Tibial nerve (tissue), 4 donors: ENCODE measurements at regions not wholly inside any gene's neighbourhood (a gene's known extent, or its start where the extent isn't known, plus 50 kb on each side); places are given as distances from the start of the nearest gene placed in this dataset.

Experiments
- DNase-seq, 2 donors: peaks; one replicate each; pipeline ENCODE4 v3.0.0-alpha.2; 2019; ENCODE audit warnings: low spot score in 2 of 2
- H3K27ac ChIP-seq, 4 donors: fragments of 200-600 bp; sonication (generic) in 3 of 4; one replicate each; pipeline ENCODE4 v1.5.1; 2017 to 2019; ENCODE audit warnings: mild to moderate bottlenecking in 1 of 4
- H3K27me3 ChIP-seq, 2 donors: fragments of 200-600 bp; sonication (generic) in 1 of 2; one replicate each; pipeline versions ENCODE4 v1.5.1 to v1.6.0; 2017 to 2019
- H3K36me3 ChIP-seq, 3 donors: fragments of 200-600 bp; sonication (generic); one replicate each; pipeline ENCODE4 v1.5.1; 2018 to 2019
- H3K4me1 ChIP-seq, 4 donors: fragments of 200-600 bp; sonication (generic) in 3 of 4; one replicate each; pipeline ENCODE4 v1.5.1; 2017 to 2019
- H3K4me3 ChIP-seq, 4 donors: fragments of 200-600 bp; sonication (generic) in 3 of 4; one replicate each; pipeline ENCODE4 v1.5.1; 2017 to 2019; ENCODE audit warnings: mild to moderate bottlenecking in 1 of 4, moderate library complexity in 1 of 4
- H3K9me3 ChIP-seq, 4 donors: fragments of 200-600 bp; sonication (generic) in 3 of 4; one replicate each; pipeline ENCODE4 v1.5.1; 2017 to 2019
- EP300 ChIP-seq, 2 donors: sonication (generic); formaldehyde crosslinking; IDR thresholded peaks; one replicate each; pipeline ENCODE4 v1.6.1; 2017; ENCODE audit warnings: antibody characterized with exemption in 2 of 2, mild to moderate bottlenecking in 1 of 2
- POLR2A ChIP-seq, 2 donors: fragments of 450-650 bp; IDR thresholded peaks; one replicate each; pipeline ENCODE4 v1.6.1; 2017; ENCODE audit warnings: antibody characterized with exemption in 2 of 2, mild to moderate bottlenecking in 2 of 2, moderate library complexity in 2 of 2
- WGBS, 2 donors: methylation state at CpG; one replicate each; pipeline ENCODE4 v1.1.5; 2018; 5-methylcytosine and 5-hydroxymethylcytosine counted together
- TF ChIP-seq, protein P1 (sequence below), 5 experiments: fragments of 200-600 bp in 3 of 5; fragments of 450-650 bp in 2 of 5; sonication (generic) in 3 of 5; IDR thresholded peaks; one replicate each; pipeline ENCODE4 v1.5.1; 2016 to 2019; ENCODE audit warnings: antibody characterized with exemption in 5 of 5, mild to moderate bottlenecking in 3 of 5, moderate library complexity in 2 of 5

DNA sequence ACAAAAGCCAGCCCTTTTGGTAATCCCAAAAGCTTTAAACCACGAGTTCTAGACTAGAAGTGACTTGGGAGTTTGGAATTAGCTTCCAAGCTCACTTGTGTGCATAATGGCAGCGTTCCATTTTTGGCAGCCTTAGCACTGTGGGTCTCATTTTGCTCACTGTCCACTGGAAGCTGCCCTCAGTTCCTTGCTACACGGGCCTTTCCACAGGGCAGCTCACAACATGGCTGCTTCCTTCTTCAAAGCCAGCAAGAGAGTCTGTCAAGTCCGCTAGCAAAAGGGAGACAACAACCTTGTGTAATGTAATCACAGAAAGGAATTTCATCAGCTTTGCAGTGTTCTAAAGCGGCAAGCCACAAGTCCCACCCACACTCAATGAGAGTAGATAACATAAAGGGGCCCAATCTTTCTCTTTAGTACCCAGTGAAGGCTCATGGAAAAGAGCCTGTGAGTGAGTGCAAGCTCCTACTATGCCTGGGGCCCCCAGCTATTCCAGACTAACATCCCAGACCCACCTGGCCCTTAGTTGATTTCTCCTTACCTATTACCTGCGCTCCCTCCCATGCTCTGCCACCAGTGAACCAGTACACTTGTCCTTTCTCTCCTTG is 168.5 kb upstream of the FOXN2 start:
- 70 to 81% methylated on average over 6 of the region's 6 CpGs for WGBS, 2 donors
- DNase-seq, result no peak
- Histone ChIP-seq H3K36me3 (no peaks in the 10 kb centered on the region), H3K27ac (no peak overlapping the region), H3K27me3 (no peaks in the 10 kb centered on the region), H3K4me3 (no peak overlapping the region), H3K4me1 (peaks cover 0 to 6% (median 0%) of the 10 kb centered on the region in 4 donors), H3K9me3 (no peaks in the 10 kb centered on the region)
- TF ChIP-seq, protein P1, sequence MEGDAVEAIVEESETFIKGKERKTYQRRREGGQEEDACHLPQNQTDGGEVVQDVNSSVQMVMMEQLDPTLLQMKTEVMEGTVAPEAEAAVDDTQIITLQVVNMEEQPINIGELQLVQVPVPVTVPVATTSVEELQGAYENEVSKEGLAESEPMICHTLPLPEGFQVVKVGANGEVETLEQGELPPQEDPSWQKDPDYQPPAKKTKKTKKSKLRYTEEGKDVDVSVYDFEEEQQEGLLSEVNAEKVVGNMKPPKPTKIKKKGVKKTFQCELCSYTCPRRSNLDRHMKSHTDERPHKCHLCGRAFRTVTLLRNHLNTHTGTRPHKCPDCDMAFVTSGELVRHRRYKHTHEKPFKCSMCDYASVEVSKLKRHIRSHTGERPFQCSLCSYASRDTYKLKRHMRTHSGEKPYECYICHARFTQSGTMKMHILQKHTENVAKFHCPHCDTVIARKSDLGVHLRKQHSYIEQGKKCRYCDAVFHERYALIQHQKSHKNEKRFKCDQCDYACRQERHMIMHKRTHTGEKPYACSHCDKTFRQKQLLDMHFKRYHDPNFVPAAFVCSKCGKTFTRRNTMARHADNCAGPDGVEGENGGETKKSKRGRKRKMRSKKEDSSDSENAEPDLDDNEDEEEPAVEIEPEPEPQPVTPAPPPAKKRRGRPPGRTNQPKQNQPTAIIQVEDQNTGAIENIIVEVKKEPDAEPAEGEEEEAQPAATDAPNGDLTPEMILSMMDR (IDR thresholded peaks at IDR 0.05), result no peak
- no peak for TF ChIP-seq EP300 (IDR thresholded peaks at IDR 0.05)
- TF ChIP-seq POLR2A (IDR thresholded peaks at IDR 0.05), result no peak

DNA sequence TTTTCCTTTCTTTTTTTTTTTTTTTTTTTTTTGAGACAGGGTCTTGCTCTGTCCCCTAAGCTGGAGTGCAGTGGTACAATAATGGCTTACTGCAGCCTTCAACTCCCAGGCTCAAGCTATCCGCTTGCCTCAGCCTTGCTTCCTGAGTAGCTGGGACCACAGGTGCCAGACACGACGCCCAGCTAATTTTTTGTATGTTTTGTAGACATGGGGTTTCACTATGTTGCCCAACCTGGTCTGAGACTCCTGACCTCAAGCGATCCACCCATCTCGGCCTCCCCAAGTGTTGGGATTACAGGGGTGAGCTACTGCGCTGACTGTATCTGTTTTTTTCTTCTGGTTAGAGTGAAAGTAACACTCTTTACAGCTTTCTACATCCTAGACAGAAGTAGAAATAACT is 167.9 kb upstream of the FOXN2 start:
- Histone ChIP-seq H3K9me3 (no peaks in the 10 kb centered on the region), H3K4me3 (no peak overlapping the region), H3K27ac (no peak overlapping the region), H3K27me3 (no peaks in the 10 kb centered on the region), H3K36me3 (no peaks in the 10 kb centered on the region), H3K4me1 (peaks cover 0 to 6% (median 0%) of the 10 kb centered on the region in 4 donors)
- TF ChIP-seq, protein P1 (IDR thresholded peaks at IDR 0.05), result no peak
- TF ChIP-seq POLR2A (IDR thresholded peaks at IDR 0.05) (no peak), EP300 (IDR thresholded peaks at IDR 0.05) (no peak)
- 94 to 98% methylated on average over 6 of the region's 6 CpGs for WGBS, 2 donors
- no peak for DNase-seq

GRCh38 chr2:48147719-48148118 is 166.8 kb upstream of the FOXN2 start:
- no peak for TF ChIP-seq POLR2A (IDR thresholded peaks at IDR 0.05)
- TF ChIP-seq EP300 (IDR thresholded peaks at IDR 0.05), result no peak
- TF ChIP-seq, protein P1 (IDR thresholded peaks at IDR 0.05), result no peak
- no peak overlapping the region for H3K4me3 ChIP-seq
- no peaks in the 10 kb centered on the region for H3K36me3 ChIP-seq

DNA sequence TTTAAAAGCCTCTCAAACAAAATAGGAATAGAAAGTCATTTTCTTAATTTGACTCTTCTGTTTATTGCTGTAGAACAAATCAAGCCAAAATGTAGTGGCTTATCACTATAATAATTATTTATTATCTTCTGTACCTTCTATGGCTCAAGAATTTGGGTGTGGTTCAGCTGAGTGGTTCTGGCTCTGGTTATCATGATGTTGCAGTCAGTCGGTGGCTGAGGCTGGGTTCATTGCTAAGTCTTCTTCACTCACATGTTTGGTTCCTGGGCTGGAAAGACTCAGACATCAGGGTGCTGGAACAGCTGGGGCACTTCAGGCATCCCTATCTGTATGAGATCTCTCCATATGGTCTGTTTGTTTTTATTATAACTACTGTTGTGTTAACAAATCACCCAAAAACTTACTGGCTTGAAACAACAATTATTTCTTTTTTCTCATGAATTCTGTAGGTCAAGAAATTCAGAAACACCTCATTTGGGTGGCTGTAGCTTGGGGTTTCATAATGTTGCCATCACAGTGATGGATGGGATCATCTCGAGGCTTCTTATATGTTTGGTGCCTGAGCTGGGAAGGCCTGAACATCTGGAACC is 165.5 kb upstream of the FOXN2 start:
- Histone ChIP-seq H3K4me3 (no peak overlapping the region), H3K27ac (no peak overlapping the region), H3K36me3 (no peaks in the 10 kb centered on the region), H3K9me3 (no peaks in the 10 kb centered on the region), H3K4me1 (peaks cover 0 to 6% (median 0%) of the 10 kb centered on the region in 4 donors), H3K27me3 (no peaks in the 10 kb centered on the region)
- no peak for TF ChIP-seq POLR2A (IDR thresholded peaks at IDR 0.05)
- TF ChIP-seq EP300 (IDR thresholded peaks at IDR 0.05), result no peak
- TF ChIP-seq, protein P1 (IDR thresholded peaks at IDR 0.05), result no peak
- DNase-seq, result no peak
- WGBS, 2 donors, result 66 to 81% methylated on average over 2 of the region's 2 CpGs

More at GRCh38 chr2:48147719-48148118, 166.8 kb upstream of the FOXN2 start:
- H3K27me3 ChIP-seq, result no peaks in the 10 kb centered on the region
- H3K4me1 ChIP-seq, result peaks cover 0 to 6% (median 0%) of the 10 kb centered on the region in 4 donors
- no peaks in the 10 kb centered on the region for H3K9me3 ChIP-seq
- H3K27ac ChIP-seq, result no peak overlapping the region
- no peak for DNase-seq

DNA sequence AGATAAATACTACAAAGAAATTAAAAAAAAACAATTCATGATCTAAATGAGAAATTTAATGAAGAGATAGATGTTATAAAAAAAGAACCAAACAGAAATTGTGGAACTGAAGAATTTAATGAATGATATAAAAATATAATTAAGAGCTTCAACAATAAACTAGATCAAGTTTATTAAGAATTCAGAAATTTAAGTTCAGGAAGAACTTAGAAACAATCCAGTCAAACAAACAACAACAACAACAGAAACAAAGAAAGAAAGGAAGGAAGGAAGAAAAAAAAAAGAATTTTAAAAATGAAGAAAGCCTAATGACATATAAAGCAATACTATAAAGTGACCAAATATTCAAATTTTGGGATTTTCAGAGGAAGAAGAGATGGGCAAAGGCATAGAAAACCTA is 157.3 kb upstream of the FOXN2 start:
- TF ChIP-seq POLR2A (IDR thresholded peaks at IDR 0.05), result no peak
- TF ChIP-seq, protein P1 (IDR thresholded peaks at IDR 0.05), result no peak
- TF ChIP-seq EP300 (IDR thresholded peaks at IDR 0.05), result no peak

More for the DNA sequence above, 157.3 kb upstream of the FOXN2 start:
- Histone ChIP-seq H3K4me3 (no peak overlapping the region), H3K27me3 (no peaks in the 10 kb centered on the region), H3K9me3 (peaks cover 0 to 25% (median 4%) of the 10 kb centered on the region in 4 donors), H3K27ac (no peak overlapping the region), H3K4me1 (no peaks in the 10 kb centered on the region), H3K36me3 (no peaks in the 10 kb centered on the region)
- no peak for DNase-seq
